NCI-H2227 (cell line): ENCODE measurements at regions not wholly inside any gene's neighbourhood (a gene's known extent, or its start where the extent isn't known, plus 50 kb on each side); places are given as distances from the start of the nearest gene placed in this dataset.

ENCODE experiments used
- DNase-seq: peaks from one replicate; lab custom pipeline; 2025; ENCODE audit not compliant: unreplicated experiment; lab: John Stamatoyannopoulos, UW

DNA sequence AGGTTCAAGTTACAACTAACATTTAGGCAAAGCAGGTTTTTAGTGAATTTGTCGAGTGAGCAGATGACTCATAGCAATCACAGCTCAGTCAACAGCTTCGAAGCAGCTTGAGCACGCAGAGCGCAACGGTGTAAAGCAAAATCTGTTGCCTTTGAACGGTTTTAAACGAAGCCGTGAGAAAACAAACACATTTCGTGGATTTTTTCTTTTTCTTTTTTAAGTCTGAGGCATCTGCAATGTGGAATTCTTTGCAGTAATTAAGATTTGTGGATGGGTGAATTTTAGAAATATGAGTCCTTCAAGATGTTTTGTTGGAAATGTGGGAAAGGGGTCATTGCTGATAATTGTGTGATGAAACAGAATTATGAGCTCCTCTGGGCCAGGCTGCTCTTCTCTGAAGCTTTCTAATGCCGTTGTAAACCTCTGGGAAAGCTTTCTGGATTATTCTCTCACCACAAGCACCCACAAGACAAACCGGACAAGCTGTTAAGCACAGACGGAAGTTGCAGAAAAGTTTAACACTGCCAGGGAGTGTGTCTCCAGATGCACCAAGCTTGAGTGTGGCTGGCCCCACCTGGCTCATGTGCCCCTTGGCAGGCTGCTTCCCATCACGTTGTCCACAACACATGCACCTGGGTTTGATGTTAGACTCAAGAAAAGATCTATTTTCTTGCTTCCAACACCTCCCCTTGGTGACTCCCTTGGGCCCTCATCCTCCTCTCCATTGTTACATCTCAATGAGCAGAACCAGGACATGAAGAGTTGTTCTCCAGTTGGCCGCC is 224.7 kb downstream of the ACKR3 start:
- DNase-seq = no peak

DNA sequence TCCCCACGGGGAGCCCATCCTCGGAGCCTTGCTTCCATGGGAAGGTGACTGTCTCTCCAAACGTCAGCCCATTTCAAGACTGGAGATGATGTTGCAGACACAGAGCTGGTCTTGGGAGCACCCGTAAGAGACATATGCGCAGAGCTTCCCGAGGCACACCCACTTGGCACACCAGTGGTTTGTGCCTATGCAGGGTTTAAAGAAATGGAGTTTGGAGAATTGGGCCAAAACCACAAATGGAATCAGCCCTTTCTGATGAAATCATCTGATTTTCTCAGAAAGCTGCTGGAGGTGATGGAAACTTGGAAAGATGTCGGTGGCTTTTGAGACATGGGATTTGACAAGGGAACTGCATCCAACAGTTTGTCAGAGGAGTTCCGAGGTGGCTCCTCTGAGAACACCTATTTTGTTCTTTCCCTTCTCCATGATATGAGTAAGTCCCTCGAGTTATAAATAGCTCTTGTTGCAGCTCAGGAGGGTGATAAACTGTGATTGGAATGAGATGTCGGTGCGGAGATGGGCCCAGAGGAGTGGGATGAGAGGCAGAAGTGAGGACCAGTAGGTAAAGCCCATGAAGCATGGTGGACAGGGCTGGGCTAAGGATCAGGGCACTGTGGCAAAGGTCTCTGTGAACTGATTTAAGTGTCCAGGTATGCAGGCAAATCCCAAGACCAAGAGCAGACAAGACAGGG is 225.7 kb downstream of the ACKR3 start:
- DNase-seq = no peak

DNA sequence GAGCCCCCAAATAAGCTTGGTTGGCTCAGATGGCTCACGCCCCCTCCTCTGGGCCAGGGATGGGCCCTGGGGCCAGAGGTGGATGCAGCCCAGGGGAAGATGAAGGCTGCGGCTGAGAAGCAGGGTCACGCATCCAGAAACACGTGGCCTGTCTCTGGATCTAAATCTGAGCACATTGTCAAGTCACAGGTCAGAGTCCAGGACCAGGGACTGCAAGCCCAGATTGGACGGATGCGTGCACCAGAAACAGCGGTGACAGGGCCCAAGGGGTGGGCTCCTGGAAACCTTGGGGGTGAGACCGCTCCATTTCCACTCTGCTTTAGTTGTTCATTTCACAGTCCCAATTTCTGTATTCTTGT is 226.2 kb downstream of the ACKR3 start:
- no peak for DNase-seq

DNA sequence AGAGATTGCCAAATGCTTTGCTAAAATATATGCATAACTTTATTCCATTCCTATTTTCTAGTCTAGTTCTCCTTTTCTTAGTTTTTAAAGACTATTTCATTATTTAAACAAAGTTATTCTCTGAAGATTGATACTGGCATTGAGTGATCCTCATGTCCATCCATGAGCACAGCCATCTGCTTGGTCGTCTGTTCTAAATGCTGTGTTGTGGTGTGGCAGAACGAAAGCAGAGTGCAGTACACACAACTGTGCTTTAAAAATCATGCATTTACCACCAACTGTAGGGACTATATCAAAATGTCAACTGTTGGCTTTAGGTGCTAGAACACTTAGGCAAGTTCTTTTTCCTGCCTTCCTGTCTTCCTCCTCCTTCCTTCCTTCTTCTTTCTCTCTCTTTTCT is 226.6 kb downstream of the ACKR3 start:
- no peak for DNase-seq

DNA sequence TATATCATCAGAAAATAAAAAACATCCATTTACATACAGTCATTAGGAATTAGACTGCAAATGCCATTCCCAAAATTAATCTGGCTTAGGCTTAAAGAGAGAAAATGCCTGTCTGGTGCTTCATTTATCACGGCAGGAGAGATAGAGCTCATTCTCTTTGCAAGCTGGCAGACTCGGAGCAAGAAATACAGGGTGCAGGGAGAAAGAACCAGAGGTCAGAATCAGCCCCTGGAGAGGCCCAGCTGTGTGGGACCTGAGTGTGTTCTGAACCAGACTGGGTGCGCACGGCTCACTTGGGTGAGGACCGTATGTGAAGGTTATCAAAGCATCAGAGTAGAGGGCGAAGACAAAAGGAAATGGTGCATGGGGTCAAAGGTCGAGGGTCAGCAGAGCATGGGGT is 227.8 kb downstream of the ACKR3 start:
- DNase-seq = no peak

DNA sequence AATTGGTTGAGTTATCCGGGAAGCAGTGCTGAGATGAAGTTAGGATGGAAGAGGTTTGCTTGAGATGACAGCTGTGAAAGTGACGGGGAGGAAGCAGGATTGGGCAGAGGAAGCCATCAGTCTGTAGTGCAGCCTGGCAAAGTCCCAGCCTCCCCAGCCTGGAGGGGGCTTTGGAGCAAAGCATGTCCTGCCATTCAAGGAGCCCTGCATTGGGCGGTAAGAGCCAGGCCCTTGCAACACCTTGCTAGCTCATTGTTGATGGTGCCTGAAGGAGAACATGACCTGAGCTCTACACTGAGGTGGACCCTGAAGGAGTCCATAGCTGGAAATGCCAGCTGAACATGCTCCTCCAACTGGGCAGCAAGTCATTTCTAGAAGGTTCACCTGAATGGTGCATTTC is 228.9 kb downstream of the ACKR3 start:
- DNase-seq = no peak

DNA sequence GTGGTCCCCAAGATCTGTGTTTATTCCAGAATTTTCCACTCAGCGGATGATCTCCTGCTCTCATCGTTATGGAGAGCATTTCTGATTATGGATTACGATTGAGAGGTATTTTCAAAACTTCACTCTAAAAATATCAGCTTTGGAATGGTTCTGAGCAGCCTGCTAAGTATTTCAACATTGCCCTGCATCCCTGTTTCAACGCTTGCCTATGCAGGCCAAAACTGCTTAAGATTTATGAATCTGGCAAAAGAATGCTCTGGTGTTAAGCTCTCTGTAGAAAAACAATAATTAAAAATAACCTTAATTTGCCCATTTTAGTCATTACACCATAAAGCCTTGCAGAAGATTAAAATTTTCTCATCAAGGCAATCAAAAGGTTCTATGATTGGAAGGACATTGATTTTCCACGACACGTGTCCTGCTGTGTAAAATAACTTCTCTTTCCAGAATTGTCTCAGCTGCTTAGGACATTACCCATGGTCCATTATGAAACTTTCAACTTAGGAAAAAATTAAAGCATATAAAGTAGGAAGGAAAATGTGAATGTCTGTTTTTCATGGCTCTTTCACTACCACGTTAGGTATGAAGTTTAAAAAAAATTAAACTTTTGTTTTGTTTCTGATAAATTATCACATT is 229.9 kb downstream of the ACKR3 start:
- no peak for DNase-seq

DNA sequence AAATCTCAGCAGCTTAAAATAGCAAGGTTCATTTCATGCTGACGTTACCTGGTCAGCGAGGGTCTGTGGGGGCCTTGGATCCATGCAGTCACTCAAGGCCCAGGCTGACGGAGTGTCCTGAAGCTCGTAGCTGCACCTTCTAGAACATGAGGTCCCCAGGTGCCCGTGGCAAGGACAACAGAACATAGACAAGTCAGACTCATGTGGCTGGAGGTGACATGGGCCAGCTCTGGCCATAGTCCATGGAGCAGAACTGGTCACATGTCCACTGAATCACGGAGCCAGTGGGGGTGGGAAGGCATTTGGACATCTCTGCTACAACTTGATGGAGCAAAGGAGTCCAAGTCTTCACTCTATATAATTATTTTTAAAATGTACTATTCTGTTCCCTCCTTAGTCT is 233.2 kb downstream of the ACKR3 start:
- DNase-seq = no peak

DNA sequence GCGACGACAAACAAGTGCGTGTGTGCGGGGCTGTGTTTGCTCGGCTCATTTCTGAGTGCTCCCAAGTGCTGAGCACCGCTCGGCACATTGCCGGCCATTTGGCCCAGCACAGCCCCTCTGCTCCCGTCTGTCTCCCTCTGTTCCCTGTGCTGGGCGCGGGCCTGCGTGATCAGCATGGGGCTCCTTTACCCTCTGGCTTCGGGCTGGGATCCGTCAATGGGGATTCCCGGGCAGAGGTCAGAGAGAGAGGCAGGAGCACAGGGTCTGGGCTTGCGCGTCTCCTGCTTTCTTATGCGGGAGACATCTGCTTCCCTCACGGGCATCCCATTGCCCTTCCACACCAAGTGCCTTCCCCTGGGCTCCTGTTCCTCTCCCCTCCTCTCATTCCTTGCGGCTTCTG is 234.0 kb downstream of the ACKR3 start:
- no peak for DNase-seq

DNA sequence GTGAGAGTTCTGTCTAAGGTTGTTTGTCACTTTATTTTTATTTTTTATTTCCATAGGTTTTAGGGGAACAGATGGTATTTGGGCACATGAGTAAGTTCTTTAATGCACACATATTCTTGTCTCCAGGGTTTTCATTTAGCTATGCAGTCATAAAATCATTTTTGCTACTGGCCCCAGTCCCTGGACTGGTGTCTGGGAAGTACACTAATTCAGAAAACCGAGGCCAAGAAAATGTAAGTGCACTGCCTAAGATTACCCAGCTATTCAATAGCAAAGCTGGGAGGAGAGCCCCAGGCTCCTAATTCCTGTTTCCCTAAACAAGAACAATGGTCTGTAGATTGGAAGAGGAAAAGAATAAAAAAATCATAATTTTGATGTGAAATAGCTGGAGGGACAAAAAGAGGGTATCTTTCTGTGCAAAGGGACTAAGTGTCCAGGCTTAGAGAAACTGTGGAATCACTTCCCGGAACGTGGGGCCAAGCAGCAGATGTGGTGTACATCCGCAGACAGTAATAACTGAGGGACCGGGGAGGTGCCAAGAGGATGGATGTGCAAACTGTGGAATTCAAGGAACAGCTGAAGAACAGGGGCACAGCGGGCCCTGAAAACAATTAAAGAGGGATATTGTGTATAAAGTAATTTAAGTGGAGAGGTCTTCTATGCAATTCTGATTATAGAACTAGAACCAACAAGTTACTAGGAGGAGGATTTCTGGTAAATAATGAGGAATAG is 236.3 kb downstream of the ACKR3 start:
- DNase-seq = no peak

DNA sequence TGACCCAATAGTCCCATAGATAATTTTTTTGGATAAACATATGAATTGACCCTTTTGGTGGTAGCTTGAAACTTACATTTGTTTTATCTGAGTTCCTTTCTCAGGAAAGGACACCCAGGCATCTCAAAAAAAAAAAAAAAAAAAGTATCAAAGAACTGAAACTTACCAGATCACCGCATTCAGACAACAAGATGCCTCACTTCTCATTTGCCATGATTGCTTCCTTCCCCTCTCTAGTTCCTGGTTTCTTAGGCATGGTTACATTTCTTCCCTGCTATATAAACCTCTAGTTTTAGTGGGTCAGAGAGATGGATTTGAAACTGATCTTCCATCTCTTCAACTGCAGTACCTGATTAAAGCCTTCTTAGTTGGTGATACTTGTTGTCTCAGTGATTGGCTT is 240.1 kb downstream of the ACKR3 start:
- no peak for DNase-seq

DNA sequence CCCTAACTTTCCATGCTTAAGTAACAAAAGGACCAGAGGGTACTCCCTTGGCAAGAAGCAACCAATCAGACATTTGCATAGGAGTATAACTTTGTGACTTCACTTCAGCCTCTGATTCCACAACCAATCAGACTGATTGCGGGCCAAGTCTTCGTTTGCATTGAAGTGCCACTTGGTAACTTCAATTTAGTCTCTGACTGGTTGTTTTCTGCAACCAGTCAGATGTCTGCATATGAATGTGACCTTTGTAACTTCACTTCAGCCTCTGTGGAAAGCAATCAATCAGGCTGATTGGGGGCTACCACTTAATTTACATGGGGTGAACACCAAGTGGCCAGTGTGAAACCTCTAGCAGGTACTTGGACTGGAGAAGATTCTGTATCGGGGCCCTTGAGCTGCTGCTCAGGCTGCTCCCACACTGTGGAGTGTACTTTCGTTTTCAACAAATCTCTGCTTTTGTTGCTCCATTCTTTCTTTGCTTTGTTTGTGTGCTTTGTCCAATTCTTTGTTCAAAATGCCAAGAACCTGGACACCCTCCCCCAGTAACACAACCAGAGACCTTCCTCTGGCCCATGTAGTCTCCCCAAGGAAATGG is 241.5 kb downstream of the ACKR3 start:
- no peak for DNase-seq

DNA sequence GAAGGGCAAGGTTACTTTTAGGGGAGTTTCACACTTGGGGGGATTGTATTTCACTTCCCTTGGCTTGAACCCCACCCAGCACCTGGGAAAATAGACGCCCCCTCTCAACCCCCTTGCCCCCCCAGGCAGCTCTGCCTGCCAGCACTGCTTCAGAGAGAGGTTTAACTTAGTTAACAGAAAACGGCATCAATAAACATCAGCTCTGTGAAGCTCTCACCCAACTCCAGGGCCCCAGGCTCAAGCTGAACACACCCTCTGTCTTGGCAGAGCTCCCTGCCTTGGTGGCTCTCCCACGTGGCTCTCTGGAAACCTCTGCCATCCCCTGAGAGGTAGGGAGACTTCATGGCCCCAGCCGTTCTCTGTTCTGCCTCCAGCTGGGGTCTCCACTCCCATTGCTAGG is 244.1 kb downstream of the ACKR3 start:
- no peak for DNase-seq

DNA sequence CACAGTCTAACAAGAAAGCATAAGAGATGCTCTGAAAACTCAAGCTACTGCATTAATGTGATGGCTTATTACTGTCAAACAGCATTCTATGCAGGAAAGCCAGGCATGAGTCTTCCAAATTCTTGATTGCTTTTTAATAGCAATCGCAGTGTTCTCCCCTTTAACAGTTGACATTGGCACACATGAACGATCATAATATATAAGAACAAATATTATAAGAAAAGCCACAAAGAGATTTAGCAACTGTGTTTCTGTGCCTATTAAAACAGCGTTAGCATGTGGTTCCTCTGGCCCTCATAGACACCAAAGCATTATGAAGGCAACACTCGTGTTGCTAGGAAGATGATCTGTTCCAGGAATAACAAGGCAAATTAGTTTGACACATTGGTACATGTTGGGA is 245.0 kb downstream of the ACKR3 start:
- DNase-seq = no peak

DNA sequence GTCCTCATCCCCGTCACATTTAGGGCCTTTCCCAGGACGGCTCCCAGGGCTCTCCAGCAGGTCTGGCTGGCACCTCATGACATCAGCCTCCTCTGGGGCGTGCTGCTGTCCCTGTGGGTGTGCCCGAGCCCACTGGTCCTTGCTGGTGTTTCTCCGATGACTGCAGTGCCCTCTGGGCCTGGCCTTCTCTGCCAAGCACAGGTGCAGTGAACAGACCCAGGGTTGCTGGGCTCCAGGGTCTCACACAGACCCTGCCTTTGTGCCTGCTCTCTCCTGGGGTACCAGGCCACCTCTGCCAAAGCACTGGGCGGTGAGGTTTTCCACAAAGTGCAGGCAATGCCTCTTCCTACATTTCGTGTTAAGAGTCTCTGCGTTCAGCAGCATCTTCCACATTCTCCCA is 246.1 kb downstream of the ACKR3 start:
- no peak for DNase-seq

DNA sequence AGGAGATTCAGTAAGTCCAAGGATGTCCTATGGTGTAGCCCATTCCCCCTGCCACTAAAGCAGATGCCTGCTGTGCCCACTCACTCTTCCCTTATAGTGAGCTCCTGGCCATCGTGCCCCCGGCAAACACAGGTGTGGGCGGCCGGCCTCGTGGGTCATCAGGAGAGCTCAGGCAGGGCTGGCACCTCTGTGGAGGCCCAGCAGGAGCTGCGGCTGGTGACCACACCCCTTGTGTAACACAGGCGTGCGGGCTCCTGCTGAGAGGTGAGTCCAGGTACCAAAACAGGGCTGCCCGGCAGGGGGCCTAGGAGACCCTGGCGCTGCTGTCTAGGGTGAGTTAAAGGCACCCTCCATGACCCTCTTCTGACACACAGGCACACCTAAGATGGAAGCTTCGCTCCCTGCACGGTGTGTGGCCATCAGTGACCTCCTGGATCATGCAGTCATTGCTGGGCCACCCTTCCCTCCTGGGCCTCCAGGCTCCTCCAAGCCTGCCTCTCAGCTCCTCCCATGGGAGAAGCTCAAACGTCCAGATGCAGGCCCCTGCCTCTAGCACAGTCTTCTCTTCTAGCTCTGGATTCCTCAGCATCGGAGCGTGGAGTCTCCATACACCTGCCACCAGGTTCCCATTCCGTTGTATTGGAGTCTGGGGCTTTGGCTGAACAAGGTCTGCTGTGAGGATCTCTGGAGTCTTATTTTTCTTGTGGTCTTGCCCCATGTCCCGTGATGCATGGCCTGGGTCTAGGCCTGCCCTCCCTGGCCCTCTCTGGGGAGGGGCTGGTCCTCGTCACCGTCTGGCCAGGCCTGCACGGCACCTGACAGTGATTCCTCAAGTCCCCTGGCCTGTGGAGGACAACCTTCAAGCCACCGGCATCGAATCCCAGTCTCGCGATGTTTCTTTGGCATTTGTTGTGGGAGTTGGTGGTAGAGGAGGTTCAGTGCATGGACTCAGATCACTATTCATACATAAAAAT is 246.9 kb downstream of the ACKR3 start:
- no peak for DNase-seq

DNA sequence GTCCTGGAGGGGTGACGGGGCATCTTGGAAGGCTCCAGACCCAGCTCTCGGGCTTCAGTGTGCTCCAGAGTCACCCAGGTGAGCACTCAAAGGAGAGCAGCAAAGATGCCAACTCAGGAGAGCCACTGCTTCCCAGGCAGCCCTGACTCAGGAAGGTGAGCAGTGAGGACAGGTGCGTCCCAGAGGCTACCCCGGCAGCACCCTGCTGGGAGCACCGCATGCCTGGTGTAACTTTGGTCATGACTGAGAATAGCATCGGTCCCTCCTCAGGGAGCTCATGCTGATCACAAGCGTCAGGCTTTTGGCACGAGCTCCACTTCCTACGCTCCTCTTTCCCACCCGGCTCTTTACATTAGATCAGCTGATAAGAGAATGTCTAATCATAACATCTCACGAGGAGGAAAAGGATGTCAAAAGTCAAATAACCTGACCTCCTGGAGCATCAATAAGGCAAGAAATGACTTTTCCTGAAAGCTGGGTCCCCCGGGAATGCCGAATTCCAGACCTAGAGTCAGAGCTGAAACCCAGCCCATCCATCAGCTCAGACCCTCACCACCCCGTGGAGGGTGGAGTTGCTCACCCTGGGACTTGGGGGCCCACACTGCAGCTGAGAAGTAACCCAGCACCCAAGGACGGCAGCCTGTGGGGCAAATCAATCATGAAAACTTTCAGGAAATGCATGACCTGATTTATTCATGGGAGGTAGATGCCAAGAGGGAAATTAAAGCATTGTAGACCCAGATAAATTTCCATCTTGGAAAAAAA is 248.8 kb downstream of the ACKR3 start:
- no peak for DNase-seq

DNA sequence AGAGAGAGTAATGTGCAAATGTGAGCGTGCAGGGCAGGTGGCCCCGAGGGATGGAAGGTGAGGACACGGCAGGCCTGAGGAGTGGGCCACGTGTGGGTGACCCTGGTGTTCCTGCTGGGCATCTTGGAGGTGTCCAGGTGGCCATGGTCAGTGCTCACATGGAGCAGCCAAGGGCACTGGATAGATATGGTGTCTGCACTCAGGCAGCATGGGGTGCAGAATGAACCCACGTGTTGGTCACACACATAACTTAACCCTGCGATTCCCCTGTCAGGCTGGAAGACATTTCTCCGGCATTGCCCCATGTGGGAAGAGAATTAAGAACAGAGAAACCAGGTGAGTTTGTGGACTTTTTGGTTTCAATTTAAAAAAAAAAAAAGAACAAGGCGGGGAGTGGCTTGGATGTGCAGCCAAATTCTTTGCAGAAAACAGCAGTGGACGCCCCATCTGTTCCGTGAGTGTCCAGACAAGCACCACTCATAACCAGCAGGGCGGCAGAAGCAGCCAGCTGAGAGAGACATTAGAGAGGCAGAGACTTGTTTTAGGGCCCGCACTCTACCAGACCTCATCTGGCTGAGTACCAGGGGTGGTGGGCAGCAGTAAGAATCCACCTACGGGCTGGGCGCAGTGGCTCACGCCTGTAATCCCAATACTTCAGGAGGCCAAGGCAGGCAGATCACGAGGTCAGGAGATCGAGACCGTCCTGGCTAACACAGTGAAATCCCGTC is 249.8 kb downstream of the ACKR3 start:
- DNase-seq = no peak
